GM12892 (cell line): ENCODE measurements at regions not wholly inside any gene's neighbourhood (a gene's known extent, or its start where the extent isn't known, plus 50 kb on each side); places are given as distances from the start of the nearest gene placed in this dataset.

ENCODE experiments used
- DNase-seq: peaks from one replicate; pipeline ENCODE4 v3.0.0; 2011; ENCODE audit not compliant: insufficient read length
- FAIRE-seq: peaks from 2 replicates; lab custom pipeline; 2011; peaks lifted over from hg19 to GRCh38; lab: Jason Lieb, UNC
- POLR2A ChIP-seq: IDR thresholded peaks from 2 replicates; pipeline ENCODE4 v1.6.1; 2011; ENCODE audit warnings: low read depth, low read length, control low read depth
- POLR2AphosphoS5 ChIP-seq: IDR thresholded peaks from 2 replicates; pipeline ENCODE4 v1.6.1; 2011; ENCODE audit warnings: low read depth, low read length, control low read depth
- TAF1 ChIP-seq: IDR thresholded peaks from 2 replicates; pipeline ENCODE4 v1.6.1; 2011; ENCODE audit warnings: low read depth, mild to moderate bottlenecking, control low read depth, low read length, borderline replicate concordance

- no peak for DNase-seq
- no peak for TF ChIP-seq POLR2A
- no peak for TF ChIP-seq TAF1
- no peak for TF ChIP-seq POLR2AphosphoS5
- FAIRE-seq = no peak
Observed at GRCh38 chr1:162930976-162931560, 70.1 kb upstream of the CCDC190 start.

- no peak for DNase-seq
- FAIRE-seq = no peak
- no peak for TF ChIP-seq POLR2A
- no peak for TF ChIP-seq TAF1
- no peak for TF ChIP-seq POLR2AphosphoS5
Observed at GRCh38 chr1:162930532-162930931, 69.6 kb upstream of the CCDC190 start.

GRCh38 chr1:162929177-162929576 lies 68.2 kb upstream of the CCDC190 start:
- DNase-seq = no peak
- TF ChIP-seq POLR2A (no peak), TAF1 (no peak), POLR2AphosphoS5 (no peak)
- FAIRE-seq = no peak

GRCh38 chr1:162928141-162928540 lies 67.2 kb upstream of the CCDC190 start:
- FAIRE-seq = no peak
- TF ChIP-seq POLR2A = no peak
- TF ChIP-seq POLR2AphosphoS5 = no peak
- no peak for TF ChIP-seq TAF1
- no peak for DNase-seq

GRCh38 chr1:162927421-162927820 lies 66.4 kb upstream of the CCDC190 start:
- TF ChIP-seq TAF1 (no peak), POLR2A (no peak), POLR2AphosphoS5 (no peak)
- FAIRE-seq (no peak), DNase-seq (no peak)

GRCh38 chr1:162926906-162927305 lies 65.9 kb upstream of the CCDC190 start:
- DNase-seq (no peak), FAIRE-seq (no peak)
- TF ChIP-seq POLR2A = no peak

- TF ChIP-seq POLR2AphosphoS5 (no peak), TAF1 (no peak), POLR2A (no peak)
- DNase-seq (no peak), FAIRE-seq (no peak)
Observed at GRCh38 chr1:162924179-162924578, 63.2 kb upstream of the CCDC190 start.

GRCh38 chr1:162922201-162922600 lies 61.2 kb upstream of the CCDC190 start:
- TF ChIP-seq POLR2AphosphoS5 (no peak), TAF1 (no peak), POLR2A (no peak)
- FAIRE-seq (no peak), DNase-seq (no peak)

GRCh38 chr1:162921311-162921710 lies 60.3 kb upstream of the CCDC190 start:
- TF ChIP-seq TAF1 (no peak), POLR2A (no peak), POLR2AphosphoS5 (no peak)
- FAIRE-seq (no peak), DNase-seq (no peak)

- TF ChIP-seq POLR2AphosphoS5 (no peak), TAF1 (no peak), POLR2A (no peak)
- FAIRE-seq (no peak), DNase-seq (no peak)
Observed at GRCh38 chr1:162919034-162919433, 58.1 kb upstream of the CCDC190 start.

- TF ChIP-seq TAF1 (no peak), POLR2A (no peak), POLR2AphosphoS5 (no peak)
- no peak for DNase-seq
- no peak for FAIRE-seq
Observed at GRCh38 chr1:162918151-162918754, 57.3 kb upstream of the CCDC190 start.
